HL-60 (cell line): ENCODE measurements at regions not wholly inside any gene's neighbourhood (a gene's known extent, or its start where the extent isn't known, plus 50 kb on each side); places are given as distances from the start of the nearest gene placed in this dataset.

Experiments
- DNase-seq, 2 experiments: peaks; one replicate each; pipeline ENCODE4 v3.0.0-alpha.2; 2010 to 2020; ENCODE audit warnings: low read depth in 1 of 2, low spot score in 1 of 2
- H3K27ac ChIP-seq: fragments of 250-450 bp; sonication (Bioruptor Pico); replicated peaks from 2 replicates; pipeline ENCODE4 v1.5.1; 2020; ENCODE audit warnings: mild to moderate bottlenecking, moderate library complexity
- H3K27me3 ChIP-seq: fragments of 250-450 bp; sonication (Bioruptor Pico); 2 replicates; pipeline ENCODE4 v1.5.1; 2021; ENCODE audit warnings: mild to moderate bottlenecking, moderate library complexity; ENCODE audit not compliant: insufficient read depth, poor library complexity, severe bottlenecking
- H3K4me3 ChIP-seq: replicated peaks from 2 replicates; pipeline ENCODE4 v1.5.1; 2011; ENCODE audit warnings: mild to moderate bottlenecking, control low read depth, low read length; ENCODE audit not compliant: insufficient read depth
- GABPA ChIP-seq: IDR thresholded peaks from 2 replicates; pipeline ENCODE4 v1.6.1; 2012; ENCODE audit warnings: low read depth
- POLR2AphosphoS5 ChIP-seq: IDR thresholded peaks from 2 replicates; pipeline ENCODE4 v1.6.1; 2012; ENCODE audit warnings: low read depth
- SPI1 ChIP-seq: IDR thresholded peaks from 2 replicates; pipeline ENCODE4 v1.6.1; 2012; ENCODE audit warnings: low read depth, mild to moderate bottlenecking, borderline replicate concordance
- TF ChIP-seq, protein P1 (sequence below): IDR thresholded peaks from 2 replicates; pipeline ENCODE4 v1.6.1; 2012; ENCODE audit warnings: low read depth; ENCODE audit not compliant: insufficient replicate concordance
- TF ChIP-seq, protein P2 (sequence below): IDR thresholded peaks from one replicate; pipeline ENCODE4 v1.5.1; 2011; ENCODE audit warnings: low read length, control low read depth, inconsistent platforms; ENCODE audit not compliant: insufficient read depth

DNA sequence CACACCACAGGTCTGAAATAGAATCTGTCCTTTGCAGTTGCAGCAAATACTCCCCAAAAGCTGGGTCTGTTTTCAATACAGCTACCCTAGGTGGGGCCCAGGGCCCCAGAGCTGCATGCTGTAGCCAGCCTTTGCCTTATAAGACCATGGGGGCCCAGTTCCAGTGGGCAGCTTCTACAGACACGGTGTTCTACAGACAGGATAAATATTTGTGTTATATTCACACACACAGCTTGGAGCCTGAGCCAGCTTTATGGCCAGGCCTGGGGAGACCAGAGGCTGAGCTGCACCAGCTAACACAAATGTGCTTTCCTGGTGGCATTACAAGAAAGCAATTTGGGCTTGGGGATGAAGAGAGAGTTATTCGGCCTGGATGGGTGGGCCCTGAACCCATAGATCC is 151.8 kb upstream of the NCAM1 start:
- TF ChIP-seq, protein P1, sequence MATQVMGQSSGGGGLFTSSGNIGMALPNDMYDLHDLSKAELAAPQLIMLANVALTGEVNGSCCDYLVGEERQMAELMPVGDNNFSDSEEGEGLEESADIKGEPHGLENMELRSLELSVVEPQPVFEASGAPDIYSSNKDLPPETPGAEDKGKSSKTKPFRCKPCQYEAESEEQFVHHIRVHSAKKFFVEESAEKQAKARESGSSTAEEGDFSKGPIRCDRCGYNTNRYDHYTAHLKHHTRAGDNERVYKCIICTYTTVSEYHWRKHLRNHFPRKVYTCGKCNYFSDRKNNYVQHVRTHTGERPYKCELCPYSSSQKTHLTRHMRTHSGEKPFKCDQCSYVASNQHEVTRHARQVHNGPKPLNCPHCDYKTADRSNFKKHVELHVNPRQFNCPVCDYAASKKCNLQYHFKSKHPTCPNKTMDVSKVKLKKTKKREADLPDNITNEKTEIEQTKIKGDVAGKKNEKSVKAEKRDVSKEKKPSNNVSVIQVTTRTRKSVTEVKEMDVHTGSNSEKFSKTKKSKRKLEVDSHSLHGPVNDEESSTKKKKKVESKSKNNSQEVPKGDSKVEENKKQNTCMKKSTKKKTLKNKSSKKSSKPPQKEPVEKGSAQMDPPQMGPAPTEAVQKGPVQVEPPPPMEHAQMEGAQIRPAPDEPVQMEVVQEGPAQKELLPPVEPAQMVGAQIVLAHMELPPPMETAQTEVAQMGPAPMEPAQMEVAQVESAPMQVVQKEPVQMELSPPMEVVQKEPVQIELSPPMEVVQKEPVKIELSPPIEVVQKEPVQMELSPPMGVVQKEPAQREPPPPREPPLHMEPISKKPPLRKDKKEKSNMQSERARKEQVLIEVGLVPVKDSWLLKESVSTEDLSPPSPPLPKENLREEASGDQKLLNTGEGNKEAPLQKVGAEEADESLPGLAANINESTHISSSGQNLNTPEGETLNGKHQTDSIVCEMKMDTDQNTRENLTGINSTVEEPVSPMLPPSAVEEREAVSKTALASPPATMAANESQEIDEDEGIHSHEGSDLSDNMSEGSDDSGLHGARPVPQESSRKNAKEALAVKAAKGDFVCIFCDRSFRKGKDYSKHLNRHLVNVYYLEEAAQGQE = no peak
- TF ChIP-seq POLR2AphosphoS5 = no peak
- TF ChIP-seq, protein P2, sequence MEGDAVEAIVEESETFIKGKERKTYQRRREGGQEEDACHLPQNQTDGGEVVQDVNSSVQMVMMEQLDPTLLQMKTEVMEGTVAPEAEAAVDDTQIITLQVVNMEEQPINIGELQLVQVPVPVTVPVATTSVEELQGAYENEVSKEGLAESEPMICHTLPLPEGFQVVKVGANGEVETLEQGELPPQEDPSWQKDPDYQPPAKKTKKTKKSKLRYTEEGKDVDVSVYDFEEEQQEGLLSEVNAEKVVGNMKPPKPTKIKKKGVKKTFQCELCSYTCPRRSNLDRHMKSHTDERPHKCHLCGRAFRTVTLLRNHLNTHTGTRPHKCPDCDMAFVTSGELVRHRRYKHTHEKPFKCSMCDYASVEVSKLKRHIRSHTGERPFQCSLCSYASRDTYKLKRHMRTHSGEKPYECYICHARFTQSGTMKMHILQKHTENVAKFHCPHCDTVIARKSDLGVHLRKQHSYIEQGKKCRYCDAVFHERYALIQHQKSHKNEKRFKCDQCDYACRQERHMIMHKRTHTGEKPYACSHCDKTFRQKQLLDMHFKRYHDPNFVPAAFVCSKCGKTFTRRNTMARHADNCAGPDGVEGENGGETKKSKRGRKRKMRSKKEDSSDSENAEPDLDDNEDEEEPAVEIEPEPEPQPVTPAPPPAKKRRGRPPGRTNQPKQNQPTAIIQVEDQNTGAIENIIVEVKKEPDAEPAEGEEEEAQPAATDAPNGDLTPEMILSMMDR = no peak
- TF ChIP-seq GABPA = no peak
- TF ChIP-seq SPI1 = no peak
- DNase-seq = no peak
- no peaks in the 10 kb centered on the region for H3K27me3 ChIP-seq
- H3K4me3 ChIP-seq = no peak overlapping the region
- no peak overlapping the region for H3K27ac ChIP-seq

DNA sequence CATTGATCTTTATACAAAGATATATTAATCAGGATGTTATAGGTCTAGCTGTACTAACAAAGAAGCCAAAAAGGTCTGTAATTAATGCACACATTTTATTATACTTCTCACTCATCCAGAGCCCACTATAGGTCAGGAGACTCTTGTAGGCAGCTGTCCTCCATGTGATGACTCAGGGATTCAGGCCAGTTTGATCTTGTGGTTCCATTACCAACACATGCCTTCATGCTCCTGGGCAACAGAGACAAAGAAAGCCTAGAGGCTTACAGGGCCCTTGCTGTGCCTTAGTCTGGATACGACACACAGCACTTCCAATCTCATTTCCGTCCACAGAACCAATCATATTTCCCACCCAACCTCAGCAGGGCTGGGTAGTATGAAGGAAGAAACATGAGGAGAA is 150.3 kb upstream of the NCAM1 start:
- TF ChIP-seq SPI1 (no peak), POLR2AphosphoS5 (no peak), GABPA (no peak)
- TF ChIP-seq, protein P1 = no peak
- TF ChIP-seq, protein P2 = no peak
- Histone ChIP-seq H3K4me3 (no peak overlapping the region), H3K27ac (no peak overlapping the region), H3K27me3 (peaks cover 2% of the 10 kb centered on the region)
- no peak for DNase-seq

DNA sequence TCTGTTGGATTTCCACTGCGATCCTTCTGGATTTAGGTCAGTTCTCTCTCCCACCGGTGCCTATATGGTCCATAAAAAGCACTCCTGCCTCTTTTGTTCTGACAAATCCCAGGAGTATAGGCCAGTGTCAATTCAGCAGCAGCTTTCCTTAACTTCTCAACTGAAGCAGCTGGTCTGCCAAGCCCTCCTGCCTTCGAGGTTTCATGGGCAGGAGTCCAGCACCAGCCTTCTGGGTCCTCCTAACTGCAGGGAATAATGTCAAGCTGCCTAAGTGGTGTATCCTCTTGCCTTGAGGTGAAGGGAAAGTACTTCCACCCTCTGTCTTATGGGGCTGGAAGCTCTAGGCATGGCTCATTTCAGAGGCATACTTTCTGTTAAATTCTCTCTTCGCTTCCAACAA is 149.4 kb upstream of the NCAM1 start:
- TF ChIP-seq GABPA (no peak), SPI1 (no peak), POLR2AphosphoS5 (no peak)
- TF ChIP-seq, protein P1 = no peak
- TF ChIP-seq, protein P2 = no peak
- Histone ChIP-seq H3K27me3 (peaks cover 2% of the 10 kb centered on the region), H3K4me3 (no peak overlapping the region), H3K27ac (no peak overlapping the region)
- DNase-seq = no peak
